Colonic mucosa (tissue), 4 donors: ENCODE measurements at regions not wholly inside any gene's neighbourhood (a gene's known extent, or its start where the extent isn't known, plus 50 kb on each side); places are given as distances from the start of the nearest gene placed in this dataset.

Source experiments
- DNase-seq: peaks from one replicate; pipeline ENCODE4 v3.0.0-alpha.2; 2020
- H3K27ac ChIP-seq: fragments of 200-600 bp; one replicate; pipeline ENCODE4 v1.8.0; 2021
- H3K27me3 ChIP-seq: fragments of 200-600 bp; one replicate; pipeline ENCODE4 v1.8.0; 2021
- H3K36me3 ChIP-seq: fragments of 200-600 bp; one replicate; pipeline ENCODE4 v1.8.0; 2021
- H3K4me1 ChIP-seq: fragments of 200-600 bp; one replicate; pipeline ENCODE4 v1.8.0; 2021; ENCODE audit warnings: mild to moderate bottlenecking
- H3K4me3 ChIP-seq: fragments of 200-600 bp; one replicate; pipeline ENCODE4 v1.8.0; 2021
- H3K9ac ChIP-seq, 2 donors: one replicate each; pipeline ENCODE4 v1.7.0; 2013; ENCODE audit warnings: control low read depth in 2 of 2, low read depth in 2 of 2, low read length in 2 of 2
- H3K9me3 ChIP-seq: fragments of 200-600 bp; one replicate; pipeline ENCODE4 v1.8.0; 2021
- CTCF ChIP-seq: fragments of 200-600 bp; IDR thresholded peaks from one replicate; pipeline ENCODE4 v1.8.0; 2022; ENCODE audit warnings: antibody characterized with exemption, mild to moderate bottlenecking
- intact Hi-C: fragments of 100-400 bp; cut with DNase I; formaldehyde crosslinking; loops from one replicate; pipeline ENCODE4 v1.14.1; 2022
- donor health status: healthy.
- donor health status: DM: no; HTN: no; CAD: no.
- donor health status: DM: no; HTN: no; CAD: no.

- no peaks in the 10 kb centered on the region for H3K27me3 ChIP-seq
- TF ChIP-seq CTCF, result no peak
- intact Hi-C loops, result no loop called here
- no peak overlapping the region for H3K4me3 ChIP-seq
- no peak overlapping the region for H3K27ac ChIP-seq
- no peaks in the 10 kb centered on the region for H3K36me3 ChIP-seq
- DNase-seq, result no peak
- H3K9ac ChIP-seq, result no peak overlapping the region
- no peaks in the 10 kb centered on the region for H3K9me3 ChIP-seq
- H3K4me1 ChIP-seq, result no peaks in the 10 kb centered on the region
These were observed 621.7 kb upstream of the BOD1L1 start for GRCh38 chr4:14249226-14249625.

DNA sequence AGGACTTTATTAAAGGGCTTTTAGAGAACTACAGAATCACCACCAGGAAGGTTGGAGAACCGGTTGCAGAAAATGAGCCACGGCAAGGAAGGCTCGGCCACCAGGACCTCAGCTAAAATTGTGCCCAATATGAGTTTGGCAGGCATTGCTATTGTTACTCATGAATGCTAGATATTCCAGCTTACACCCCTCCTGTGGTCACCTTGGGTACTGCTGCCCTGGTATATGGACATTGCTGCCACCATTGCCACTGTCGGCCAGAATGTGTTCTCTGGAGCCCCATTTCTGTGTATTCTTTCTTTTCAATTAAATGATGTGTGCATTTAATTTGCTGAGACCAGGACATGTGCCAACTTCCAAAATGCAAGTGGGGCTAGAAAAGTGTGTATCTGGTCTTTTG is 626.7 kb upstream of the BOD1L1 start:
- TF ChIP-seq CTCF, result peak; percentile 31
- peak; percentile 17 for DNase-seq
- intact Hi-C loops, result no loop called here

GRCh38 chr4:14254926-14255325 is 627.4 kb upstream of the BOD1L1 start:
- no peaks in the 10 kb centered on the region for H3K36me3 ChIP-seq
- no peak overlapping the region for H3K27ac ChIP-seq
- DNase-seq, result no peak
- no peak for TF ChIP-seq CTCF
- H3K4me3 ChIP-seq, result no peak overlapping the region
- intact Hi-C loops, result no loop called here
- no peaks in the 10 kb centered on the region for H3K27me3 ChIP-seq
- no peaks in the 10 kb centered on the region for H3K4me1 ChIP-seq
- H3K9me3 ChIP-seq, result no peaks in the 10 kb centered on the region
- H3K9ac ChIP-seq, result no peak overlapping the region

More for the DNA sequence above, 626.7 kb upstream of the BOD1L1 start:
- H3K4me1 ChIP-seq, result no peaks in the 10 kb centered on the region
- H3K9me3 ChIP-seq, result no peaks in the 10 kb centered on the region
- H3K36me3 ChIP-seq, result no peaks in the 10 kb centered on the region
- no peak overlapping the region for H3K9ac ChIP-seq
- no peaks in the 10 kb centered on the region for H3K27me3 ChIP-seq
- H3K4me3 ChIP-seq, result no peak overlapping the region
- H3K27ac ChIP-seq, result no peak overlapping the region

- no peaks in the 10 kb centered on the region for H3K4me1 ChIP-seq
- intact Hi-C loops, result no loop called here
- no peak overlapping the region for H3K27ac ChIP-seq
- H3K27me3 ChIP-seq, result no peaks in the 10 kb centered on the region
- TF ChIP-seq CTCF, result no peak
- no peak overlapping the region for H3K4me3 ChIP-seq
- no peak overlapping the region for H3K9ac ChIP-seq
- H3K9me3 ChIP-seq, result no peaks in the 10 kb centered on the region
- H3K36me3 ChIP-seq, result no peaks in the 10 kb centered on the region
- no peak for DNase-seq
These were observed 630.4 kb upstream of the BOD1L1 start for GRCh38 chr4:14257903-14258302.

DNA sequence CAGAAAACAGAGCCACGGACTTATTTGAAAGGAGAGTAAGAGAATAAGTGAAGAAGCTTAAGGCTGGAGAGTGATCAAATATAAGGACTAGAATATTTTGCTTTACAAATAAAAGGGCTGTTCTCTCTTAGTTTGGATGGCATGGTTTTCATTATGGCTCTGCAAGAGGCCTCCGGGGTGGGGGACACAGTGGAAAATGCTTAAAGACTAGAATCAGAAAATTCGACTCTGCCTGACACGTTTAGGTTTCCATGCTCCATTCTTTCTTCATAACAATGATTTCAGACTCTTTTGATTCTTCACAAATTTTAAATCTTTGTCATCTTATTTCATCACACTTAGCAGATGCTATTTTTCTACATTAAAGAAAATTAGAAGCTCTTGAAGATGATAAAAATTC is 632.4 kb upstream of the BOD1L1 start:
- Histone ChIP-seq H3K9me3 (no peaks in the 10 kb centered on the region), H3K4me1 (no peaks in the 10 kb centered on the region), H3K4me3 (no peak overlapping the region), H3K27me3 (no peaks in the 10 kb centered on the region), H3K27ac (no peak overlapping the region), H3K36me3 (no peaks in the 10 kb centered on the region), H3K9ac (no peak overlapping the region)
- DNase-seq, result no peak
- intact Hi-C loops, result no loop called here
- no peak for TF ChIP-seq CTCF

DNA sequence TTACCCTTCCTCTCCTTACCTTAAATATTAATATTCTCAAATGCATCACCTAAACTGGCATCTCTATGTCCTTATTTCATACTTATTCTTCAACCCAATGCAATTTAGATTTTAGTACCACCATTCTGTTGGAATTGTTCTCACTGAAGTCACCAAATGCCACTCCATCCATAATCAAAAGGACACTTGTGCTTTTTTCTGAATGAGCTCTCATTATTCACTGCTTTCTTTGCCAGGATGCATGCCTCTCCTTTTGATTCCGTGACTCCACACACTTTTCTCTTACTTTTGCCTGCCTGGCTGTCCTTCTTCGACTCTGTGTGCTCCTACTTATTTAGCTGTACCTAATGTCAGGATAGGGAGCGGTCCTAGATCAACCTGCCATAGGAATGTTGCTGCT is 633.1 kb upstream of the BOD1L1 start:
- Histone ChIP-seq H3K9ac (no peak overlapping the region), H3K27me3 (no peaks in the 10 kb centered on the region), H3K4me3 (no peak overlapping the region), H3K27ac (no peak overlapping the region), H3K4me1 (no peaks in the 10 kb centered on the region), H3K36me3 (no peaks in the 10 kb centered on the region), H3K9me3 (no peaks in the 10 kb centered on the region)
- intact Hi-C loops, result no loop called here
- DNase-seq, result no peak
- no peak for TF ChIP-seq CTCF
